HEK293 (cell line): ENCODE measurements at regions not wholly inside any gene's neighbourhood (a gene's known extent, or its start where the extent isn't known, plus 50 kb on each side); places are given as distances from the start of the nearest gene placed in this dataset.

Source experiments
- CTCF ChIA-PET: fragments of 350-600 bp; formaldehyde crosslinking; extraction: SDS; loops from one replicate; lab custom pipeline; 2021; ENCODE audit warnings: antibody characterized with exemption; lab: Yijun Ruan, JAX
- POLR2A ChIA-PET: fragments of 300-600 bp; formaldehyde crosslinking; extraction: SDS; loops from one replicate; lab custom pipeline; 2020; ENCODE audit warnings: antibody characterized with exemption, inconsistent platforms; lab: Yijun Ruan, JAX
- H3K27ac ChIP-seq: fragments of 200-500 bp; sonication (Bioruptor generic); 2 replicates; pipeline ENCODE4 v1.5.1; 2014; ENCODE audit warnings: low read depth, low read length, control low read depth, inconsistent platforms; ENCODE audit errors: extremely low read depth
- H3K36me3 ChIP-seq, 2 experiments: fragments of 200-500 bp in 1 of 2; sonication (Bioruptor generic) in 1 of 2; 1 replicate in 1 of 2; 2 replicates in 1 of 2; pipeline ENCODE4 v1.5.1; 2014 to 2017; ENCODE audit warnings: inconsistent platforms in 2 of 2, low read length in 2 of 2; ENCODE audit not compliant: control insufficient read depth in 2 of 2, insufficient read depth in 1 of 2
- H3K4me1 ChIP-seq: fragments of 200-500 bp; sonication (Bioruptor generic); 2 replicates; pipeline ENCODE4 v1.5.1; 2014; ENCODE audit warnings: mild to moderate bottlenecking, low read length, inconsistent platforms; ENCODE audit not compliant: control insufficient read depth, insufficient read depth
- H3K4me3 ChIP-seq: 2 replicates; pipeline ENCODE4 v1.5.1; 2011; ENCODE audit warnings: low read depth, mild to moderate bottlenecking, control low read depth, low read length, moderate library complexity
- H3K9me3 ChIP-seq: fragments of 200-500 bp; sonication (Bioruptor generic); 2 replicates; pipeline ENCODE4 v1.5.1; 2014; ENCODE audit warnings: low read depth, low read length, inconsistent platforms; ENCODE audit not compliant: control insufficient read depth, insufficient read depth
- IKZF3 ChIP-seq: fragments of 450-650 bp; IDR thresholded peaks from 2 replicates; pipeline ENCODE4 v1.5.0; 2018; ENCODE audit warnings: missing biosample characterization, mild to moderate bottlenecking, missing genetic modification characterization, moderate library complexity
- KLF16 ChIP-seq: fragments of 450-650 bp; formaldehyde crosslinking; IDR thresholded peaks from 2 replicates; pipeline ENCODE4 v1.5.1; 2017; ENCODE audit warnings: missing biosample characterization, missing genetic modification characterization
- PRDM10 ChIP-seq: fragments of 450-650 bp; formaldehyde crosslinking; IDR thresholded peaks from 2 replicates; pipeline ENCODE4 v1.5.1; 2016; ENCODE audit warnings: missing biosample characterization, missing genetic modification characterization
- RBAK ChIP-seq: fragments of 450-650 bp; formaldehyde crosslinking; IDR thresholded peaks from 2 replicates; pipeline ENCODE4 v1.5.1; 2016; ENCODE audit warnings: missing biosample characterization, missing genetic modification characterization
- SCRT2 ChIP-seq: fragments of 450-650 bp; formaldehyde crosslinking; IDR thresholded peaks from 2 replicates; pipeline ENCODE4 v1.5.1; 2016; ENCODE audit warnings: missing biosample characterization, missing genetic modification characterization
- TRIM28 ChIP-seq: IDR thresholded peaks from 2 replicates; pipeline ENCODE4 v1.6.1; 2011; ENCODE audit warnings: low read length, control low read depth, borderline replicate concordance
- ZBTB10 ChIP-seq: fragments of 450-650 bp; formaldehyde crosslinking; IDR thresholded peaks from 2 replicates; pipeline ENCODE4 v1.5.1; 2016; ENCODE audit warnings: missing biosample characterization, missing genetic modification characterization
- ZBTB17 ChIP-seq: fragments of 450-650 bp; formaldehyde crosslinking; IDR thresholded peaks from 2 replicates; pipeline ENCODE4 v1.5.1; 2016; ENCODE audit warnings: missing biosample characterization, missing genetic modification characterization
- ZBTB21 ChIP-seq: fragments of 450-650 bp; formaldehyde crosslinking; IDR thresholded peaks from 2 replicates; pipeline ENCODE4 v1.5.1; 2017; ENCODE audit warnings: missing biosample characterization, missing genetic modification characterization
- ZBTB48 ChIP-seq: fragments of 450-650 bp; formaldehyde crosslinking; IDR thresholded peaks from 2 replicates; pipeline ENCODE4 v1.5.1; 2016; ENCODE audit warnings: missing biosample characterization, missing genetic modification characterization
- ZNF155 ChIP-seq: fragments of 450-650 bp; formaldehyde crosslinking; IDR thresholded peaks from 2 replicates; pipeline ENCODE4 v1.5.1; 2016; ENCODE audit warnings: missing biosample characterization, missing genetic modification characterization
- ZNF16 ChIP-seq: fragments of 450-650 bp; formaldehyde crosslinking; IDR thresholded peaks from 2 replicates; pipeline ENCODE4 v1.5.1; 2016; ENCODE audit warnings: low read depth, missing biosample characterization, missing genetic modification characterization
- ZNF223 ChIP-seq: fragments of 450-650 bp; formaldehyde crosslinking; IDR thresholded peaks from 2 replicates; pipeline ENCODE4 v1.5.1; 2016; ENCODE audit warnings: missing biosample characterization, missing genetic modification characterization
- ZNF248 ChIP-seq: fragments of 450-650 bp; formaldehyde crosslinking; IDR thresholded peaks from 2 replicates; pipeline ENCODE4 v1.5.1; 2017; ENCODE audit warnings: missing biosample characterization, missing genetic modification characterization
- ZNF366 ChIP-seq: fragments of 450-650 bp; formaldehyde crosslinking; conservative IDR thresholded peaks from 2 replicates; pipeline ENCODE4 v1.5.1; 2016; ENCODE audit warnings: missing biosample characterization, missing genetic modification characterization
- ZNF501 ChIP-seq: fragments of 450-650 bp; formaldehyde crosslinking; IDR thresholded peaks from 2 replicates; pipeline ENCODE4 v1.5.1; 2016; ENCODE audit warnings: missing biosample characterization, missing genetic modification characterization
- ZNF580 ChIP-seq: fragments of 450-650 bp; formaldehyde crosslinking; IDR thresholded peaks from 2 replicates; pipeline ENCODE4 v1.5.1; 2016; ENCODE audit warnings: missing biosample characterization, missing genetic modification characterization
- ZNF626 ChIP-seq: fragments of 450-650 bp; sonication (Bioruptor Pico); formaldehyde crosslinking; IDR thresholded peaks from 2 replicates; pipeline ENCODE4 v1.5.1; 2018; ENCODE audit warnings: missing biosample characterization, missing genetic modification characterization, inconsistent platforms
- ZNF664 ChIP-seq: fragments of 450-650 bp; formaldehyde crosslinking; IDR thresholded peaks from 2 replicates; pipeline ENCODE4 v1.5.1; 2016; ENCODE audit warnings: missing biosample characterization, missing genetic modification characterization
- ZNF704 ChIP-seq: fragments of 450-650 bp; formaldehyde crosslinking; IDR thresholded peaks from 2 replicates; pipeline ENCODE4 v1.5.1; 2016; ENCODE audit warnings: missing biosample characterization, missing genetic modification characterization
- ZNF776 ChIP-seq: fragments of 450-650 bp; formaldehyde crosslinking; IDR thresholded peaks from 2 replicates; pipeline ENCODE4 v1.5.0; 2017; ENCODE audit warnings: missing biosample characterization, missing genetic modification characterization, borderline replicate concordance
- ZNF777 ChIP-seq: fragments of 450-650 bp; formaldehyde crosslinking; IDR thresholded peaks from 2 replicates; pipeline ENCODE4 v1.5.1; 2017; ENCODE audit warnings: missing biosample characterization, missing genetic modification characterization, borderline replicate concordance
- ZNF791 ChIP-seq: fragments of 450-650 bp; formaldehyde crosslinking; IDR thresholded peaks from 2 replicates; pipeline ENCODE4 v1.5.1; 2016; ENCODE audit warnings: missing biosample characterization, missing genetic modification characterization
- ZNF792 ChIP-seq: fragments of 450-650 bp; formaldehyde crosslinking; IDR thresholded peaks from 2 replicates; pipeline ENCODE4 v1.5.1; 2016; ENCODE audit warnings: missing biosample characterization, missing genetic modification characterization
- ZNF837 ChIP-seq: fragments of 450-650 bp; formaldehyde crosslinking; IDR thresholded peaks from 2 replicates; pipeline ENCODE4 v1.5.1; 2016; ENCODE audit warnings: missing biosample characterization, missing genetic modification characterization

GRCh38 chr1:5737081-5737480, 255.1 kb downstream of the NPHP4 start:
- no peaks in the 10 kb centered on the region for H3K4me1 ChIP-seq
- POLR2A ChIA-PET: no interaction called here
- no peak overlapping the region for H3K27ac ChIP-seq
- CTCF ChIA-PET: no interaction called here
- H3K9me3 ChIP-seq: no peaks in the 10 kb centered on the region
- H3K36me3 ChIP-seq: no peaks in the 10 kb centered on the region
- H3K4me3 ChIP-seq: no peak overlapping the region
- TF ChIP-seq ZNF664 (tag by site-specific recombination) (no peak), ZBTB21 (no peak), ZNF248 (tag by site-specific recombination) (0 out of 2 replicates have a peak, but pooled peaks have one; percentile 25), PRDM10 (tag by site-specific recombination) (no peak), ZNF626 (tag by site-specific recombination) (no peak), ZNF837 (no peak), ZNF792 (tag by site-specific recombination) (no peak), IKZF3 (tag by site-specific recombination) (no peak), KLF16 (tag by site-specific recombination) (no peak), ZNF791 (tag by site-specific recombination) (0 out of 2 replicates have a peak, but pooled peaks have one; percentile 19), ZNF776 (tag by site-specific recombination) (peak; percentile 32; the same call in 1 of the 2 replicates), ZNF366 (peak; percentile 94), ZNF155 (tag by site-specific recombination) (no peak), ZNF777 (tag by site-specific recombination) (no peak), RBAK (tag by site-specific recombination) (no peak), TRIM28 (no peak), ZNF580 (tag by site-specific recombination) (no peak), ZBTB48 (tag by site-specific recombination) (no peak), ZNF16 (tag by site-specific recombination) (no peak), ZBTB17 (tag by site-specific recombination) (peak; percentile 99), ZNF704 (tag by site-specific recombination) (no peak), SCRT2 (no peak), ZNF501 (no peak), ZNF223 (tag by site-specific recombination) (no peak), ZBTB10 (tag by site-specific recombination) (no peak)
